Common myeloid progenitor, CD34-positive (primary cell): ENCODE measurements at regions not wholly inside any gene's neighbourhood (a gene's known extent, or its start where the extent isn't known, plus 50 kb on each side); places are given as distances from the start of the nearest gene placed in this dataset.
A peak's percentile ranks its signal among the peaks of the same experiment; 100 is the strongest.

Source experiments
- CTCF ChIA-PET: fragments of 350-600 bp; sonication (Branson Sonifier 250); formaldehyde crosslinking; loops from one replicate; lab custom pipeline; 2021; ENCODE audit warnings: antibody characterized with exemption; lab: Charles Lee
- POLR2A ChIA-PET: fragments of 350-600 bp; sonication (Branson Sonifier 250); formaldehyde crosslinking; loops from one replicate; lab custom pipeline; 2021; ENCODE audit warnings: antibody characterized with exemption; lab: Charles Lee
- DNase-seq, 3 donors: peaks; one replicate each; pipeline versions ENCODE4 v3.0.0 to v3.0.0-alpha.2; 2013
- H3K27ac ChIP-seq, 2 experiments: 1 replicate in 1 of 2; 2 replicates in 1 of 2; pipeline ENCODE4 v1.7.0; 2013; ENCODE audit warnings: inconsistent platforms in 2 of 2, low read length in 2 of 2, mild to moderate bottlenecking in 2 of 2, low read depth in 1 of 2, moderate library complexity in 1 of 2; ENCODE audit not compliant: severe bottlenecking in 2 of 2, insufficient read depth in 1 of 2, poor library complexity in 1 of 2
- H3K27me3 ChIP-seq, 5 experiments: replicated peaks in 2 of 5; 1 replicate in 3 of 5; 2 replicates in 2 of 5; pipeline versions ENCODE4 v1.6.1 to v1.7.0; 2013; ENCODE audit warnings: low read length in 4 of 5, mild to moderate bottlenecking in 2 of 5, moderate library complexity in 2 of 5, inconsistent platforms in 1 of 5; ENCODE audit not compliant: insufficient read depth in 5 of 5, control insufficient read depth in 4 of 5
- H3K36me3 ChIP-seq, 4 experiments: 1 replicate in 2 of 4; 2 replicates in 2 of 4; pipeline versions ENCODE4 v1.6.1 to v1.7.0; 2013; ENCODE audit warnings: low read length in 3 of 4, control low read depth in 1 of 4, mild to moderate bottlenecking in 1 of 4; ENCODE audit not compliant: control insufficient read depth in 4 of 4, insufficient read depth in 4 of 4
- H3K4me1 ChIP-seq, 4 experiments: 1 replicate in 3 of 4; 2 replicates in 1 of 4; pipeline versions ENCODE4 v1.6.1 to v1.7.1; 2013; ENCODE audit warnings: low read length in 3 of 4, mild to moderate bottlenecking in 3 of 4, control low read depth in 1 of 4, inconsistent platforms in 1 of 4, moderate library complexity in 1 of 4; ENCODE audit not compliant: control insufficient read depth in 4 of 4, insufficient read depth in 4 of 4; ENCODE audit errors: control extremely low read depth in 1 of 4
- H3K4me3 ChIP-seq, 7 experiments: 1 replicate in 4 of 7; 2 replicates in 3 of 7; pipeline versions ENCODE4 v1.5.1 to v1.7.0; 2013; ENCODE audit warnings: mild to moderate bottlenecking in 7 of 7, low read length in 6 of 7, moderate library complexity in 6 of 7, inconsistent platforms in 2 of 7, low read depth in 2 of 7, control low read depth in 1 of 7; ENCODE audit not compliant: insufficient read depth in 4 of 7, control insufficient read depth in 1 of 7; ENCODE audit errors: extremely low read depth in 1 of 7
- H3K9me3 ChIP-seq, 5 experiments: 1 replicate in 4 of 5; 2 replicates in 1 of 5; pipeline versions ENCODE4 v1.6.1 to v1.7.1; 2013; ENCODE audit warnings: low read length in 4 of 5, mild to moderate bottlenecking in 2 of 5, inconsistent platforms in 1 of 5, low read depth in 1 of 5, moderate library complexity in 1 of 5; ENCODE audit not compliant: control insufficient read depth in 4 of 5, insufficient read depth in 2 of 5; ENCODE audit errors: control extremely low read depth in 1 of 5
- WGBS: methylation state at CpG from one replicate; pipeline ENCODE4 v1.1.5; 2013; ENCODE audit not compliant: insufficient coverage; 5-methylcytosine and 5-hydroxymethylcytosine counted together

GRCh38 chr7:45292481-45292880 is 134.9 kb downstream of the RAMP3 start:
- POLR2A ChIA-PET: no interaction called here
- Histone ChIP-seq H3K27me3 (no peaks in the 10 kb centered on the region), H3K4me1 (peaks cover 0 to 10% (median 0%) of the 10 kb centered on the region in 4 experiments), H3K9me3 (peaks cover 0 to 10% (median 3%) of the 10 kb centered on the region in 5 experiments), H3K36me3 (no peaks in the 10 kb centered on the region), H3K27ac (no peak overlapping the region), H3K4me3 (no peak overlapping the region)
- CTCF ChIA-PET: no interaction called here
- 54% methylated on average over 4 of the region's 4 CpGs for WGBS
- DNase-seq: peak; percentile 5 to 31 (median 17)

DNA sequence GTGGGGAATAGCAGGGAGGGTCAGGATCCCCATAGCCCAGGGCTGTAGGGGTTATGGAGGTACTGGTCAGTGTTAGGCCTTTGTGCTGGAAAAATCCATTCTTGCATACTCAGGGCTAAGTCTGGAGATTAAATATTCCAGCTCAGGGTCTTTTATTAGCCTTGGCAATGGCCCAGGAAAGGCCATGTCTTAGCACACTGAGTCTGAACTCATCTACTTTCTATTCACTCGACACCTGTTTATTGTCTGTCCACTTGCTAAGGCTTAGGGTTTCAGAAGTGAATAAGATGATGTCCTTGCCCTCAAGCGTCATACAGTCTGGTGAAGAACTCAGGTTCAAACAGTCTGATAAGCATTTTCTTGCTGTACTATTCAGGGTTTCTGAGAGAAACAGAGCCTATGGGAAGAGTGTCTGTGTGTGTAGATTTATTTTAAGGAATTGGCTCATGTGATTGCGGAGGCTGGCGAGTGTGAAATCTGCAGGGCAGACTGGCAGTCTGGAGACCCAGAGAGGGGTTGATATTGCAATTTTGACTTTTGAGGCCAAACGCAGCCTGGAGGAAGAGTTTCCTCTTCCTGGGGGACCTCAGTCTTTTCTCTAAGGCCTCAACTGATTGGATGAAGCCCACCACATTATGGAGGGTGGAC is 135.8 kb downstream of the RAMP3 start:
- CTCF ChIA-PET: no interaction called here
- DNase-seq: no peak
- Histone ChIP-seq H3K27me3 (no peaks in the 10 kb centered on the region), H3K36me3 (no peaks in the 10 kb centered on the region), H3K9me3 (peaks cover 0 to 4% (median 3%) of the 10 kb centered on the region in 5 experiments), H3K27ac (no peak overlapping the region), H3K4me3 (no peak overlapping the region), H3K4me1 (peaks cover 0 to 10% (median 0%) of the 10 kb centered on the region in 4 experiments)
- 98% methylated on average over 5 of the region's 5 CpGs for WGBS
- POLR2A ChIA-PET: no interaction called here

- Histone ChIP-seq H3K36me3 (no peaks in the 10 kb centered on the region), H3K4me1 (peaks cover 0 to 10% (median 0%) of the 10 kb centered on the region in 4 experiments), H3K9me3 (no peaks in the 10 kb centered on the region), H3K4me3 (no peak overlapping the region), H3K27ac (no peak overlapping the region), H3K27me3 (no peaks in the 10 kb centered on the region)
- no peak for DNase-seq
- POLR2A ChIA-PET: no interaction called here
- 87% methylated on average over 4 of the region's 4 CpGs for WGBS
- CTCF ChIA-PET: no interaction called here
Measured at GRCh38 chr7:45294559-45294958, 137.0 kb downstream of the RAMP3 start.

DNA sequence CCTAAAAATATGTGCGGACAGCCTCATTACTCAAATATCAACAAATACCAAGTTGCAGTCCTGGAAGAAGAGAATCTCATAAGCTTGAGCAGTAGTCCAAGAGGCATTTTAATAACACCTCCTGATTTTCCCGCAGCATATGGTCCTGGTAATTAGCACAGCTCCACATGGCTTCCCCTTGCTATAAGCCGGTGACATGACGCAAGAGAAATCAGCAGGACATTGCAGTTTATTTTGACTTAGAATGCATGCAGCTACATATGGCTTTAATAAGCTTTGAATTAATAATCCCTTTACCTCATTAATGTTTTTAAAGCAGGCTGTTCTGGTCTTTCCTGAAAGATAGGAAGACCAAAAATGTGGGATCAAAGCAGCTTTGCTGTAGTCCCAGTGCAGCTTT is 137.6 kb downstream of the RAMP3 start:
- no peak for DNase-seq
- WGBS: 100% methylated on average over 2 of the region's 4 CpGs

GRCh38 chr7:45296748-45297147 is 139.2 kb downstream of the RAMP3 start:
- H3K4me3 ChIP-seq: no peak overlapping the region
- H3K36me3 ChIP-seq: no peaks in the 10 kb centered on the region
- POLR2A ChIA-PET: no interaction called here
- no peak overlapping the region for H3K27ac ChIP-seq
- no peaks in the 10 kb centered on the region for H3K9me3 ChIP-seq
- H3K4me1 ChIP-seq: peaks cover 0 to 10% (median 0%) of the 10 kb centered on the region in 4 experiments
- CTCF ChIA-PET: no interaction called here
- no peak for DNase-seq
- no peaks in the 10 kb centered on the region for H3K27me3 ChIP-seq

More for the DNA sequence above, 137.6 kb downstream of the RAMP3 start:
- ChIA-PET POLR2A (no interaction called here), CTCF (no interaction called here)
- H3K9me3 ChIP-seq: no peaks in the 10 kb centered on the region
- H3K4me3 ChIP-seq: no peak overlapping the region
- no peaks in the 10 kb centered on the region for H3K36me3 ChIP-seq
- H3K27ac ChIP-seq: no peak overlapping the region
- H3K27me3 ChIP-seq: no peaks in the 10 kb centered on the region
- peaks cover 0 to 10% (median 0%) of the 10 kb centered on the region in 4 experiments for H3K4me1 ChIP-seq

DNA sequence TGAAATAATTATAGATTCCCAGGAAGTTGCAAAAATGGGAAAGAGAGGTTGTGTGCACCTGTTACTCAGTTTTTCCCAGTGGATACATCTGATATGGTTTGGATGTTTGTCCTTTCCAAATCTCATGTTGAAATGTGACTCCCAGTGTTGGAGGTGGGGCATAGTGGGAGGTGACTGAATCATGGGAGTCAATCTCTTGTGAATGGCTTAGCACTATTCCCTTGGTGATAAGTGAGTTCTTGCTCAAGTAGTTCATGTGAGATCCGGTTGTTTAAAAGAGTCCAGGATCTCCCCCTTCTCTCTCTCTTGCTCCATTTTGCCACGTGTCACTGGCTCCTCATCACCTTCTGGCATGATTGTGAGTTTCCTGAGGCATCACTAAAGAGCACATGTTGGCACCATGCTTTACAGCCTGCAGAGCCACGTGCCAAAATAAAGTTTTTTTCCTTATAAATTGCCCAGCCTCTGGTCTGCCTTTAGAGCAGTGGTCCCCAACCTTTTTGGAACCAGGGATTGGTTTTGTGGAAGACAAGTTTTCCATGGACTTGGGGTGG is 149.2 kb downstream of the RAMP3 start:
- WGBS: 95% methylated on average over 2 of the region's 3 CpGs
- Histone ChIP-seq H3K9me3 (peaks cover 3 to 11% (median 8%) of the 10 kb centered on the region in 5 experiments), H3K4me1 (no peaks in the 10 kb centered on the region), H3K27ac (no peak overlapping the region), H3K27me3 (peaks cover 0 to 3% (median 0%) of the 10 kb centered on the region in 5 experiments), H3K4me3 (no peak overlapping the region), H3K36me3 (no peaks in the 10 kb centered on the region)
- CTCF ChIA-PET: no interaction called here
- POLR2A ChIA-PET: no interaction called here
- no peak for DNase-seq

- no peaks in the 10 kb centered on the region for H3K4me1 ChIP-seq
- CTCF ChIA-PET: no interaction called here
- 95% methylated on average over 5 of the region's 5 CpGs for WGBS
- no peak for DNase-seq
- H3K27ac ChIP-seq: no peak overlapping the region
- H3K36me3 ChIP-seq: no peaks in the 10 kb centered on the region
- POLR2A ChIA-PET: no interaction called here
- H3K4me3 ChIP-seq: no peak overlapping the region
- H3K27me3 ChIP-seq: no peaks in the 10 kb centered on the region
- H3K9me3 ChIP-seq: peaks cover 1 to 20% (median 8%) of the 10 kb centered on the region in 5 experiments
Measured at GRCh38 chr7:45311597-45311996, 154.0 kb downstream of the RAMP3 start.
